CD4-positive, alpha-beta T cell treated with Interleukin-10 for 1 hour (primary cell): ENCODE measurements at regions not wholly inside any gene's neighbourhood (a gene's known extent, or its start where the extent isn't known, plus 50 kb on each side); places are given as distances from the start of the nearest gene placed in this dataset.
"Not testable (repeated sequence)": the region's sequence is repeated elsewhere in the genome, so short reads cannot be mapped to it uniquely, and the experiment has no call there.

Source experiments
- DNase-seq: peaks from one replicate; pipeline ENCODE4 v3.0.0-alpha.2; 2020

DNA sequence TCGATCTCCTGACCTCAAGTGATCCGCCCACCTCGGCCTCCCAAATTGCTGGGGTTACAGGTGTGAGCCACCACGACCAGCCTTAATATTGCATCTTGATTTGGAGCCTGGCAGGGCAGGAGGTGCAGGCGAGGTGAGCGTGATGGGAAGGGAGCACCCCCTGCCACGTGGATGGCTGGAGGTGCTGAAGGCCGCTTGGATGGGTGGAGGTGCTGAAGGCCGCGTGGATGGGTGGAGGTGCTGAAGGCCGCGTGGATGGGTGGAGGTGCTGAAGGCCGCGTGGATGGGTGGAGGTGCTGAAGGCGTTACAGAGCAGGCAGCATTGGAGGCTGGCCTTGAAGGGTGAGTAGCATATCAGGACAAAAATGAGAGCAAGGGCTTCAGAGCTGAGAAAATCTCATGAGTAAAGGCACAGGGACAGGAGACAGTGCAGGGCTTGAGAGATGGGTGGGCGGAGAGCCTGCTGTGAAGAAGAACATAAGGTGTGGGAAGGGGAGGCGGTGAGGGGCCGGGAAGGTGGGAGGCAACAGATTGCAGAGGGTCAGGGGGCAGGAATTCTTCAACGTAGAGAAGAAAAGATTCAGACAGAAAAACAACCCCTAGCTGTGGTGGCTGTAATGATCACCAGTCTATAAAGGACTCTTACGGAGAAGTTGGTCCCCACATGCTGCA lies 101.7 kb upstream of the SEC14L1 start:
- DNase-seq, result no peak

DNA sequence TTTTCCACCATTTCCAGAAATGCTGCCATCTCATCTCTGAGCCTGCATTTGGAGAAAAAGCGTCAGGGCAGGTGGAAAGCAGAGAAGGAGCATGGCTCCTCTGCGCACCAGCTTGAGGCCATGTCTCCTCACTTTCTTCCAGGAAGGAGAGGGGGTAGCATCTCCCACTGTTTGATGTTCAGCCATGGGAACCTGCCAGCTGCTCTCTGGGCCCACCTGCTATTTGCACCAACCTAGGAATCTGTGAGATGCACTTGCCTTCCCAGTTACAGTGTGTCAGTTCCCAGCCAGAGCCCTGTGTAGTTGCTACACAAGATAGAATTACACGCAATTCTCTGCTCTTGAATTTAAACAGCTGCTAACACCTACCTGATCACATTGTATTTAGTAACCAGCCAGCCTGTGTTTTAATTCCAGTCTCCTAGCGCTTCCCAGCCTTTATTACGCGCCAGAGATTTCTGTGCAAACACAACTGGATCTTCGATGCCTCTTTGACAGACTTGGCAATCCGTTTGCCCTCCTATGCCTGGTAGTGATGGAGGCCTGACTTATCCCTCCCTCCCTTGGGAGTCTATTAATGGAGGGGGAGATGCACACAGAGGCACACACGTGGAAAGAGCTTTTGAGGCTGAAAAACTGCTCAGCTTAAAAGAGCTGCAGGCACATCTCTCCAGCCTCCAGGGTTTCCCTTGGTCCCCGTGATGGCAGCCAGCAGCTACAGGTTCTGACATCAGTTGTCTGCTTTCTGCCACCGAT lies 98.1 kb upstream of the SEC14L1 start:
- no peak for DNase-seq

DNA sequence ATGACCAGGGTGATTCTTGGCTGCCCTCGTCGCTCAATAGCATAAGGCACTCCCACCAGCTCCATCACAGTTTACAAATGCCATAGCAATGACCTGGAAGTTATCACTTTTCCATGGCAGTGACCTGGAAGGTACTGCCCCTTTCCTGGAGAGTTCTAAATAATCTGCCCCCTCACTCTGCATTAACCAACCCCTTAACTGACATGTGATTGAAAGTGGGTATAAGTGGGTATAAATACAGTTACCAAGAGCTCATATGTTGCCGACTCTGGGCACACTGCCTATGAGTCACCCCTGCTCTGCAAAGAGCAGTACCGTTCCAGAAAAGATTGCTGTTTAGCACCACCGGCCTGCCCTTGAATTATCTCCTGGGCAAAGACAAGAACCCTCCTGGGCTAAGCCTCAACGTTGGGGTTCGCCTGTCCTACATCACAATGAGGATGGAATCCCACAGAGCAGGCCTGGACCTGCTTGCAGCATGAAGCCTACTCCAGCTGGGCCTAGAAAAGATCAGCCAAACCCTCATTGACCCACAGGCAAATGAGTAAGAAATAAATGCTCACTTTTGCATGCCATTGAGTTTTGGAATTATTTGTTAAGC lies 95.2 kb upstream of the SEC14L1 start:
- no peak for DNase-seq

DNA sequence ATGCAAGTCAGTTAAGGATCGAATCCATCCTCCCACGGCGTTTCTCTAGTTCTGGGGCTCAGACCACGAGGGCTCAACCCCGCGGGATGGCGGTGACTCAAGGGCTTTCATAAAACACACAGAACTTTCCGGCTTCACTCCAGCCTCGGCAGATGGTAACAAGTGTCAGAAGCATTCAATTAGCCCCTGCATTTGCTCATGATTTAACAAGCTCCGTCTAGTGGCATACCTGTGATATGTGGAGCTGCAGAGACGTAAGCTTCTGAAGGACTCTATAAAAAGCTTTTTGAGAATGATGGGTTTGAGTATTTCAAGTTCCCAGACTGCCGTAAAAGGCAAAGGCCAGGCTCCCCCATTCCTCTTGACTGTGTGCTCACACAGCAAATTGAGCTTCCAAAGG lies 91.3 kb upstream of the SEC14L1 start:
- no peak for DNase-seq

DNA sequence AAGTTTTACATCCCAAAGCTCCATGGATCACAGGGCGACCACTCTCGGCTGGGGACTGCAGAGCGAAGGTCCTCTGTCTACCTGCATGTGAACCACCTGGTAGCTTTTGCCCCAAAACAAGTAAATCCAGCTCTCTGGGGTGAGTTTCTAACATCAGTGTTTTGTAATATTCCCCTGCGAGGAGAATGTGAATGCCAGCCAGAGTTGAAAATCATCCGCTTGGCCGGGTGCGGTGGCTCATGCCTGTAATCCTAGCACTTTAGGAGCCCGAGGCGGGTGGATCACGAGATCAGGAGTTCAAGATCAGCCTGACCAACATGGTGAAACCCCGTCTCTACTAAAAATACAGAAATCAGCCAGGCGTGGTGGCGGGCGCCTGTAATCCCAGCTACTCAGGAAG lies 89.9 kb upstream of the SEC14L1 start:
- not testable (repeated sequence) for DNase-seq

DNA sequence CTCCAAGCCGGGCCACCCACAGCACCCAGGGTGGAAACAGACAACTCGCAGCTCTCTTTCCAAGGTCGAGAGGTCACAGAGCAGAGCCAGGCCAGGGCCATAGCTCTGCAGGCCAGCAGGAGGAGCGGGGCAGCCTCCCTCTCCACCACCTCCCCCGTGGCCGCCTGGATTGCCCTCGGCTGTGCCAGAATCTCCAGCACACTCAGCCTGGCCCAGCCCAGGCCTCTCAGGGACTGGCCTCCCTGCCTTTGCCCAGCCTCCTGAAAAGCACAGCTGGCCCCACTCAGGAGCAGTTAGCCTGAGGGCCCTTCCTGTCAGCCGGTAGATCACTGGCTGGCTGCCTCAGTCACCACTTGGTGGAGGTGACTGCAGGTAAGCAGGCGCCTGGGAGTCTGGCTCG lies 85.8 kb upstream of the SEC14L1 start:
- no peak for DNase-seq

DNA sequence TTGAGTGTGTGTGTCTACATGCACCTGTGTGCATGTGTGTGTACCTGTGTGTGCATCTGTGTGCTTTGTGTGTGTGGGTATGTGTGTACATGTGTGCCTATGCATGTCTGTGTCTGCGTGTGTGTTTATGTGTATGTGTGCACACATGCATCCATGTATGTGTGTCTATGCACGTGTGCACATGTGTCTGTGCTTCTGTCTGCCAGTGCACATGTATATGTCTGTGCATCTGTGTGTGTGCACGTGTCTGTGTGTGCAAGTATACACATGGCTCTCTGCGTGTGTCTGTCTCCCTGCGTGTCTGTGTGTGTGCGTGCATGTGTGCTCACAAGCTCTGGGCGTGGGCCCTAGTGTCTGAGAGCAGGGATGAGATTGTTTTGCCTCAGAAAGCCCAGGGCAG lies 85.3 kb upstream of the SEC14L1 start:
- DNase-seq, result no peak

DNA sequence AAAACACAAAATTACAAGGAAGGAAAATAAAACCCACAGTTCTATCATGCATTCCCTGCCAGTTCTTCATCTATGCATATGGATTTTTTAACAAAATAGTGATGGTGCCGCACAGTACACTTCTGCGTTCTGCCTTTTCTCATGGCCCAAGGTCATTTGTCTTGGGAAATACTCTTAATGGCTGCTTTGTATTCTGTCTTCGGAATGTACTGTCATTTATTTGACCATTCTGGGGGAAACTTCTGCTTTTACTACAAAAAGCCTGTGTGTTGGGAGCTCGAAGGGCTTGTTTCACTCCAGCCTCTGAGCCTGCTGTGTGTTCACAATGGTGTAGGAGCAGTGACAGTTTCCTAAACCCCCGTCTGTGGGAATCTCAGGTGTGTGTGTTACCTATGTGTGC lies 82.8 kb upstream of the SEC14L1 start:
- no peak for DNase-seq

DNA sequence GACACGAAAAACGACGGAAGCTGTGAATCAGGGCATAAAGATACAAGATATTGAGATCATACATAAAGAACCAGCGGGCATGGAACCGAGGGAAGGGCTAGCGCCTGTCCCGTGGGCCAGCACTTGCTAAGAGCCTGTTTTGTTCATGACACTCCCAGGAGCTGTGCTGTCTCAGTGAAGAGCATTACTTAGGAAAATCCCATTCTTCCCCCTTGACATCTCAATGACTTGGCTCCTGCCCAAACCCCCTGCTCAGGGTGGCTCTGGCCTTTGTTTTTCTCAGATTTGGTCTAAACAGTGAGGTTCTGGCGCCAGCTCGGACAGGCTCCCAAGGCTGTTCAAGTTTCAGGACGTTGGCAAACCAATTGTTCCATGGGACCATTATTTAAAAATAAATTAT lies 79.1 kb upstream of the SEC14L1 start:
- DNase-seq, result no peak

DNA sequence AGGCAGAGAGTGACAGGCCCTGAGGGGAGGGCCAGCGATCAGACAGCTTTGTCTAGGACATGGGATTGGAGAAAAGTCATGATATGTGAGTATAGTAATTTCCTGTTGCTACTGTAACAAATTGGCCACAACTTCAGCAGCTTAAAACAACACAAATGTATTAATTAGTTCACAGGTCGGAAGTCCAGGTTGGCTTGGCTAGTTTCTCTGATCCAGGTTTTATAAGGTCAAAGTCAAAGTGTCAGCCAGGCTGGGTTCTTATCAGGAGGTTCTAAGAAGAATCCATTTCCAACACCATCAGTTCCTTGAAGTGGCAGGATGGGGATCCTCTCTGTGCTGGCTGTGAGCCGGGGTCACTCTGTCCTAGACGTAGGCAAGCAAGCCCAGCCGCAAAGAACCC lies 76.2 kb upstream of the SEC14L1 start:
- no peak for DNase-seq

DNA sequence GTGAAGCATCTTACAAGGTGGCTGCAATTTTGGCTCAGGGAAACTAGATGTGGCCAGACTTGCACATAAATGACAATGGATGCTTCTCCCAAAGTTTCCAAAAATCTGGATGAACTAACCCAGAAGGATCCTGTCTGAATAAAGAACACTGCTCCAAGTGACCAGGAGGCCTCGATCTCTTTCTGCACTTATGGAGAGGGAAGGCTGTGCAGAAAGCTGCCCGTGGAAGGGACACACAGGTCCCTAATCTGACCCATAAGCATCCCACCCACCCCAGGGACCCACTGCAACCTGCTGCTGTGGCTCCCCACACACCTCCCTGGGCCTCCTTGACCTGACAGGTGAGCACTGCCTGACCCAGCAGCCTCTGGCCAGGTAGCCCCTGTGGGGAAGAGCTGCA lies 74.6 kb upstream of the SEC14L1 start:
- DNase-seq, result no peak

DNA sequence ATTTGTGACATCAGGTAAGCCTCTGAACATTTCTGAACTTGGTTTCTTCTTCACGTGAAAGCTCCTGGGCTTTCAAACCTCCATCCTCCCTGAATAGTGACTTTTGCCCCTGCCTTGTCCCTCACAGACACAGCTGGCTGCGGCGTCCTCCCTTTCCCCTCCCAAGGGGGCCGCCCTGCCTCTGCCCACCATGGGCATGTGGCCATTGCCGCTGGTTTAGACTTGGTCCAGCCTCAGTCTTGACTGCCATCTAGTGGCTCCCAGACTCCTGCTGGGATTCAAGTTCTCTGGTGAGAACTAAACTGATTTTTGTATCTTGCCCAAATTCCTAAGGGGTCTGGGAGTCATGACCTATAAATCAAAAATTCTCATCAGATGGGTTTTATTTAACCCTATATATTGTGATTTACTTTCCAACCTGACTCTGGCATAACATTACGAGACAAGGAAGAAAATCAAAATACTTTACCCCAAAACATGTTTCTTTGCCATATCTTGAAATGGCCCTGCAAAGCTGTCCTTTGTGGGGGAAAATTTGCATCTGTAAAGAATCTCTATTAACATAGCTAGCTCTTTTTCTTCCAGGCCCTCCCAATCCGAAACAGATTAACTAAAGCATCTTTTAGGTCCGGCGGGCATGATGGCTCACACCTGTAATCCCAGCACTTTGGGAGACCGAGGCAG lies 73.9 kb upstream of the SEC14L1 start:
- DNase-seq, result peak; percentile 57

DNA sequence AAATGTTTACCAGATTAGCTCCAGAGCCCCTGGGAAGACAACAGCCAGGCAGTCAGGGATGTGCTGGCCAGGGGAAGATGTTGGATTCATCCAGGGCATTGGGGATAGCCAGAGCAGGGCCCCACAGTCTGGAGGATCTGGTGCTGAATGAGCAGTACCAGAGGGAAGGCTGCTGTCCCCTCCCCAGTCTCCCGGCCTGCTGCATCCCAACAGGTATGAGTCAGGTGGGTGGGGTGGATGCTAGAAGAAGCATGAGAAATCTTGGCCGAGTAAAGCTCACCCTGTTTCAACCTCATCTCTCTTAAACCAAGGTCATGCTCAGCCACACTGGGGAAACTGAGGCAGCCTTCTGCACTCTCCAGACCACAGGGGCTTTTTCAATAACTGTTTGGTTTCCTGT lies 71.9 kb upstream of the SEC14L1 start:
- no peak for DNase-seq

DNA sequence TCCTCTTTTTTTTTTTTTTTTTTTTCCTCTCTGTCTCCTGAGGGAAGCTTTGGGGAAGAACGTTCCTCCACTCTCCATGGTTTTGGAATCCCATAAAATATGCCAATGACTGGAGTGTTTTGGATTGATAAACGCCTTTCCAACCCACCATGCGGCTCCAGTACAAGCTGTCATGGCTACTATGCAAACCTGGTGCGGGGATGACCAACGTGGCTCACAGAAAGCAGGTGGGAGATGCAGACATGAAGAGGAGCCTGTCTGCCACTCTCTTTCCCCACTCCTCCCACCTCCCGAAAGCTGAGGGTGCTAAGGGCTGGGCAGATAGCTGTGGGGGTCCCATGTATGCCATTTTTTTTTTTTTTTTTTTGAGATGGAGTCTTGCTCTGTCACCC lies 69.9 kb upstream of the SEC14L1 start:
- no peak for DNase-seq

DNA sequence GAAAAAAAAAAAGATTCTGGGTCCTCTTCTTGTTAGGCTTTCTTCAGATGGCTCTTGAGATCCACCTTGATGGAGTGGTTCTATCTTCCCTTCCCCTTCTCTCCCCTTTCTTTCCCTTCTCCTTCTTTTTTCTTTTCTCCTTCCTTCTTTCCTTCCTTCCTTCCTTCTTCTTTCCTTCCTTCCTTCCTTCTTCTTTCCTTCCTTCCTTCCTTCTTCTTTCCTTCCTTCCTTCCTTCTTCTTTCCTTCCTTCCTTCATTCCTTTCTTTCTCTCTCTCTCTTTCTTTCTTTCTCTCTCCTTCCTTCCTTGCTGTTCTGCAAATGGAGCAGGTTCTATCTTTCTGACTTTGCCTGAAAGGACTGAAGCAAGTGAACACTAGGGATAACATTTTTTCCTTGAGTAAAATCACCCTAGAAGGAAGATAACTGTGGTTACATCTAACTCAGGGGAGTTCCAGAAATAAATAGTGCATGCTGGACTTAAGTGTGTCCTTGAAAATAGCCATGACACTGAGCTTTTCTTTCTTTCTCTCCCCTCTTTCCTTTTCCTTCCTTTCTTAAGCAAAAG lies 68.8 kb upstream of the SEC14L1 start:
- DNase-seq, result no peak

DNA sequence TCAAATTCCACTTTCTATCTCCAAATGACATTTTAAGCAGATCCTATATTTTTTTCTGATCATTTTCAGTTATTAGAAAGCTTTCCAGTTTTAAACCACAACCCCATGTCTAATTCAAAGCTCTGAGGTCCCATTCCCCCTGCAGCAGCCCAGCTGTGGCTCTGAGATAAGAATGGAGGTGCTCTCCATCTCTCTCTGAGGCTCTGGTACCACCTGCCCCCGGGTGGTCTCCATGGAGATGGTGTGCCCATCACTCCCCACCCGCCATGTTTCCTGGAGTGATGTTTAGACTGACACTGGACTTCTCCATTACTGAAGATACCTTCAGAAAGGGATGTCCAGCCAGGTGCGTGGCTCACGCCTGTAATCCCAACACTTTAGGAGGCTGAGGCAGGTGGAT lies 68.1 kb upstream of the SEC14L1 start:
- no peak for DNase-seq

DNA sequence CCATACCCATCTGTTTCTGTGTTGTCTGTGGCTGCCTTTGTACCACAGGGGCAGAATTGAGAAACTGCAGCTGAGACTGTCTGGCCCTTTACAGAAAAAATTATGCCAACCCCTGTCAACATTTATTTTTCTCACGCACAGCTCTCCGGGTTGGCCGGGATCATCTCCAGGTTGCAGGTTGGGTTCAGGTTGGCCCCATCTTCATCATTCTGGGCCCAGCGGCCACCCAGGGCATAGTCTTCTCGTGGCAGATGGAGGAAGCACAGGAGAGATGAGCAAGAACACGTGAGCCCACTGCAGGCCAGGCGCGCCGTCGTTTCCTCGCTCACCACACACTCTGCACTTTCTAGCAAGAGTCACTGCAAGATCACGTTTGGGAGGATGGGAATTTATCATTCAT lies 66.1 kb upstream of the SEC14L1 start:
- no peak for DNase-seq

DNA sequence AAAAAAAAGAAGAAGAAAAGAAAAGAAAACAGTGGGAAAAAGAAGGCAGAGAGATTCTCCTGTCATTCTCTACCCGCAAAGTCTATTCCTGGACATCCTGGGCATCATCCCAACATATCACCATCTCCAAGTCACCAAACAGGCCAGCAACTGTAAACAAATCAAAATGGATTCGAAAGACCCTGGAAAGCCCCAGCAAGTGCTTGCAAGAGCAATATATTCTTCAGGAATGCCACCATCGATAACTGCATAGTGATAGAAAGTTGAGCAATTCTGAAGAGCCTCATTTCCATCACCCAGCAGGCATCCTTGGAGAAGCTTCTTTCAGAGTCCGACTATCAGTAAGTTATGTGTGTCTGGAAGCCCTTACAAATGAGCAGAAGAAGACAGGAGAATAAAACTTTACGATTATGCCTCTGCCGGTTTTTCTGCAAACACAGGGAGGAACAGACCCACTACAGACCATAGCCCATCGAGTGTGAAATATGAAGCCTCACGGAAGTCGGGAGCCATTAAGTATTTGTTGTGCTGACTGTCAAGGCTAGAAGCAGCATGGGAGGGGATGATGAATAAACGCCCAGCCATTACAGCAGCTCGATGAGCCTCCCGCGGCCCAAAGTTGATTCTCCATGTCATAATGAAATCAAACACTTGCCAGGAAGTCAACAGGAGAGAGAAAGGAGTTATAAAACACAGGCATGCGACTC lies 64.5 kb upstream of the SEC14L1 start:
- no peak for DNase-seq

DNA sequence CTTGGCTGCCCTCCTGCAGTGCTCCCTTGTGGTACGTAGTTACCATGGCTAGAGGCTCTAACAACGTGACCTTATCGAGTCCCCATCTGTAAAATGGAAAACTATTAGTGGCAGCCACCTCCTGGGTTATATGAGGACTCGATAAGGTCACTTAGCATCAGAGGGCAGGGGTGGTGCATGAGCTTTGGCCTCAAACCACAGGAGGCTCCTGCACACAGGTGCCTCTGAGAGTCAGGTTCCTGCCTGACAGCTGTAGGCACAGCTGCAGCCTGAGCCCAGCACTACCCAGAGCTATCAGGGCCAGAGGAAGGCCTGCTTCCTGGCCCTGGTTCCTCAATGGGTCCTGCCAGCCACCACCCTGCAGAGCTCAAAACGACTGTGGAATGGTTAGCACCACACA lies 57.2 kb upstream of the SEC14L1 start:
- DNase-seq, result no peak

DNA sequence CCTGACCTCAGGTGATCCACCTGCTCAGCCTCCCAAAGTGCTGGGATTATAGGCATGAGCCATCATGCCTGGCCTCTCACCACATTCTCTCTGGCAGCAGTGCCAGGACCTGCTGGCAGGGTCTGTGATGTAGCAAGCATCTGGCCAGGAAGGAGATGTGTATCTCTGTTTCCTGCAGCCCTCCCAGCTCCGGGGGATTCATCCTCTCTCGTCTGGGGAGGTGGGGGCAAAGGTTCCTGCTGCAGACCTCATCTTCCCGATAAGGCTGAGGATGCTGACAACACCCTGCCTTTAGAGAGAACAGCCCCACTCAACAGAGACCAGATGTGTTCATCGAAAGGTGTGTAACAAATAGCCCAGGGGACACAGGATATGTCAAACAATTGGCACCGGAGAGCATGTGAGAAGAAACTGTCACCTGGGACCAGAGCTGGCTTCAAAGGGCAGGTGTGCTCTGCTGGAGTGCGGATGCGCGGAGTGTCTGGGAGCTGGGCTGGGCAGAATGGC lies 54.8 kb upstream of the SEC14L1 start:
- no peak for DNase-seq

DNA sequence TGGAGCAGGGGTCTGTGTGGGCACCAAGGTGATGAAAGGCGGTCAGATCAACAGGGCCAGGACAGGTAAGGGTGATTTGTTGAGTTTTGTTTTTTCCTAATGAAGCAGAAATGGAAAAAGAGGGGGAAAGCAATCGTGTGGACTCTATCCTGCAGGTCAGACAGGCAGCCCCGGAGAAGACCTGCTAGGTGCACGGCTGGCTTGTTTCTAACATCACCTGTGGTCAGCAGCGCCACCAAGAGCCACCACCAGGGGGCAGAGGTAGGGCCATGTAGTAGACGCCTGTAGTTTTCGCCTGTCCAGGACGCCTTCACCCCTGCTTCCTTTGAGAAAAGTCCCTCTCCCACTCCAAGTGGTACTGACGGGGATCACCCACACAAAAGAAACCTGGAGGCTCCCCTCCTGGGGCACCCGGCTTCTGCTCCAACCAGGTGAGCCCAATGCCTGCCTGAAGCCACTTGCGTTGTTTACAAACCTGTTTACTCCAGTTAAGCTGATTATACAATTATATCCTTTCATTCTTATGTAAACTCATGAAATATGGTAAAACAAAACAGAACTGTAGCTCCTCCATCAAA lies 54.2 kb upstream of the SEC14L1 start:
- DNase-seq, result peak; percentile 80
